ENCODE measurements at regions not wholly inside any gene's neighbourhood (a gene's known extent, or its start where the extent isn't known, plus 50 kb on each side); places are given as distances from the start of the nearest gene placed in this dataset.
A peak's percentile ranks its signal among the peaks of the same experiment; 100 is the strongest.

- no peaks in the 10 kb centered on the region for H3K36me3 ChIP-seq (replicated peaks in 1 of 2)
- no peak overlapping the region for H3K4me3 ChIP-seq
- H3K27me3 ChIP-seq: no peaks in the 10 kb centered on the region
- peak in 6 of 7 donors; percentile 20 to 65 (median 34) for DNase-seq
- 21 to 39% (median 25%) methylated on average over 5 of the region's 5 CpGs for WGBS, 4 donors
- H3K4me1 ChIP-seq (replicated peaks in 1 of 2): peaks cover 0 to 5% of the 10 kb centered on the region in 2 donors
- intact Hi-C loops (cut with DNase I): no loop called here
- TF ChIP-seq CTCF (IDR thresholded peaks at IDR 0.05) (no peak), POLR2A (IDR thresholded peaks at IDR 0.05) (no peak)
- H3K9me3 ChIP-seq (replicated peaks in 1 of 3): peaks cover 0 to 4% (median 0%) of the 10 kb centered on the region in 3 donors
- H3K27ac ChIP-seq: peak overlapping the region in 1 of 5 donors; percentile 38
Measured at GRCh38 chr2:37523814-37524362, 147.6 kb downstream of the CDC42EP3 start.

GRCh38 chr2:37526323-37526722 is 145.1 kb downstream of the CDC42EP3 start:
- H3K36me3 ChIP-seq (replicated peaks in 1 of 2): no peaks in the 10 kb centered on the region
- DNase-seq: no peak
- intact Hi-C loops (cut with DNase I): no loop called here
- H3K4me1 ChIP-seq (replicated peaks in 1 of 2): peaks cover 0 to 5% of the 10 kb centered on the region in 2 donors
- H3K4me3 ChIP-seq: no peak overlapping the region
- TF ChIP-seq POLR2A (IDR thresholded peaks at IDR 0.05) (no peak), CTCF (IDR thresholded peaks at IDR 0.05) (no peak)
- H3K27ac ChIP-seq: no peak overlapping the region
- WGBS, 4 donors: 54 to 63% (median 56%) methylated on average over 4 of the region's 4 CpGs
- no peaks in the 10 kb centered on the region for H3K27me3 ChIP-seq
- H3K9me3 ChIP-seq (replicated peaks in 1 of 3): peaks cover 0 to 4% (median 0%) of the 10 kb centered on the region in 3 donors

GRCh38 chr2:37526856-37527255 is 144.6 kb downstream of the CDC42EP3 start:
- H3K9me3 ChIP-seq (replicated peaks in 1 of 3): peaks cover 0 to 4% (median 0%) of the 10 kb centered on the region in 3 donors
- H3K27ac ChIP-seq: no peak overlapping the region
- no peak for DNase-seq
- TF ChIP-seq CTCF (IDR thresholded peaks at IDR 0.05): no peak
- TF ChIP-seq POLR2A (IDR thresholded peaks at IDR 0.05): no peak
- intact Hi-C loops (cut with DNase I): no loop called here
- H3K27me3 ChIP-seq: no peaks in the 10 kb centered on the region
- no peak overlapping the region for H3K4me3 ChIP-seq
- H3K36me3 ChIP-seq (replicated peaks in 1 of 2): no peaks in the 10 kb centered on the region
- peaks cover 0 to 5% of the 10 kb centered on the region in 2 donors for H3K4me1 ChIP-seq (replicated peaks in 1 of 2)

GRCh38 chr2:37527361-37527760 is 144.1 kb downstream of the CDC42EP3 start:
- H3K4me3 ChIP-seq: no peak overlapping the region
- no peak for DNase-seq
- no peak overlapping the region for H3K27ac ChIP-seq
- intact Hi-C loops (cut with DNase I): no loop called here
- H3K4me1 ChIP-seq (replicated peaks in 1 of 2): peaks cover 0 to 5% of the 10 kb centered on the region in 2 donors
- H3K27me3 ChIP-seq: no peaks in the 10 kb centered on the region
- H3K9me3 ChIP-seq (replicated peaks in 1 of 3): peaks cover 0 to 4% (median 0%) of the 10 kb centered on the region in 3 donors
- TF ChIP-seq CTCF (IDR thresholded peaks at IDR 0.05): no peak
- TF ChIP-seq POLR2A (IDR thresholded peaks at IDR 0.05): no peak
- H3K36me3 ChIP-seq (replicated peaks in 1 of 2): no peaks in the 10 kb centered on the region
- WGBS, 4 donors: 67 to 81% (median 76%) methylated on average over 5 of the region's 5 CpGs
